GM13976 (cell line): ENCODE measurements at regions not wholly inside any gene's neighbourhood (a gene's known extent, or its start where the extent isn't known, plus 50 kb on each side); places are given as distances from the start of the nearest gene placed in this dataset.

ENCODE experiments used
- DNase-seq: peaks from one replicate; pipeline ENCODE4 v3.0.0; 2012; ENCODE audit warnings: low spot score
- in situ Hi-C: fragments of 300-500 bp; cut with MboI; formaldehyde crosslinking; loops from one replicate; pipeline ENCODE4 v1.12.0; 2022; ENCODE audit warnings: low sequenced_read_pairs, mixed read lengths, inconsistent platforms; ENCODE audit not compliant: unreplicated experiment
- TF ChIP-seq, protein P1 (sequence below): IDR thresholded peaks from 2 replicates; pipeline ENCODE4 v1.5.1; 2012; ENCODE audit warnings: borderline replicate concordance, mild to moderate bottlenecking; ENCODE audit not compliant: insufficient read depth; ENCODE audit errors: extremely low read depth, missing control alignments, control extremely low read depth

GRCh38 chr18:60746919-60747318 lies 374.3 kb upstream of the MC4R start:
- no peak for DNase-seq
- TF ChIP-seq, protein P1, sequence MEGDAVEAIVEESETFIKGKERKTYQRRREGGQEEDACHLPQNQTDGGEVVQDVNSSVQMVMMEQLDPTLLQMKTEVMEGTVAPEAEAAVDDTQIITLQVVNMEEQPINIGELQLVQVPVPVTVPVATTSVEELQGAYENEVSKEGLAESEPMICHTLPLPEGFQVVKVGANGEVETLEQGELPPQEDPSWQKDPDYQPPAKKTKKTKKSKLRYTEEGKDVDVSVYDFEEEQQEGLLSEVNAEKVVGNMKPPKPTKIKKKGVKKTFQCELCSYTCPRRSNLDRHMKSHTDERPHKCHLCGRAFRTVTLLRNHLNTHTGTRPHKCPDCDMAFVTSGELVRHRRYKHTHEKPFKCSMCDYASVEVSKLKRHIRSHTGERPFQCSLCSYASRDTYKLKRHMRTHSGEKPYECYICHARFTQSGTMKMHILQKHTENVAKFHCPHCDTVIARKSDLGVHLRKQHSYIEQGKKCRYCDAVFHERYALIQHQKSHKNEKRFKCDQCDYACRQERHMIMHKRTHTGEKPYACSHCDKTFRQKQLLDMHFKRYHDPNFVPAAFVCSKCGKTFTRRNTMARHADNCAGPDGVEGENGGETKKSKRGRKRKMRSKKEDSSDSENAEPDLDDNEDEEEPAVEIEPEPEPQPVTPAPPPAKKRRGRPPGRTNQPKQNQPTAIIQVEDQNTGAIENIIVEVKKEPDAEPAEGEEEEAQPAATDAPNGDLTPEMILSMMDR = no peak
- in situ Hi-C loops = no loop called here

DNA sequence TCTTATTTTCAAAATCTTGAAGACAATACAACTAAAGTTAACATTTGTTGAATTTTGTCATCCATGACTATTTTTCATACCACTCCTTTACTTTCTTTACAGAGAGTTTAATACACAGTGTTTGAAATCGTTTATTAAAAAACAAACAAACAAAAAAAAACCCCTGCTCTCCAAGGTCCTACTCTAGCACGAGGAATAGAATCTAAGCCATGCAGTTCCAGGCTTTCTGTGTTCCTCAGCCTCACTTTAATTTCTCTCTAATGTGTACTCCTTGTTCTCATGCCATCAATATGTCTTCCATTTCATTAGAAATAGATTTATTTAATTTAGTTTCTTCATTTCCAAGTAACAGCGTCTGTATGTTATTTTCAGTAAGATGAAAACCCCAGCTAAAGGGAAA lies 381.2 kb upstream of the MC4R start:
- TF ChIP-seq, protein P1 = no peak
- DNase-seq = no peak
- in situ Hi-C loops = no loop called here

- in situ Hi-C loops = no loop called here
- no peak for DNase-seq
- TF ChIP-seq, protein P1 = no peak
These were observed 381.9 kb upstream of the MC4R start for GRCh38 chr18:60754413-60755009.

DNA sequence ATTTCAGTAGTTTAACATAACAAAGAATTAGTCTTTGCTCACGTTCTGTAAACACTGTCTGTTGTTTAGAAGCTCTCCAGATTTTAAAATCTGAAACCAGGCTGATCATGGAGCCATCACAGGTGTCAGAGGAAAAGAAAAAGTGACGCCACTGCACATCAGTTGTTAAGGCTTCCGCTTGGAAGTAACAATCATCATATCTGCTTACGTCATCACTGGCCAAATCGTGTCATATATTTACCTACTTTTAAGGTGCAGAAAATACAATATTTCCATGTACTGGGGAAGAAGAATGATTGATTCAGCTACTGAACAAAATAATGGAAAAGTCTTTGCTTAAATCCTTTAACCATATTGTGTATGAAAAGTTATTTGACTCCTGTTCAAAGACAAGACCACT lies 382.6 kb upstream of the MC4R start:
- in situ Hi-C loops = no loop called here
- TF ChIP-seq, protein P1 = no peak
- no peak for DNase-seq

GRCh38 chr18:60775978-60776377 lies 403.4 kb upstream of the MC4R start:
- no peak for DNase-seq
- in situ Hi-C loops = no loop called here
- TF ChIP-seq, protein P1 = no peak

DNA sequence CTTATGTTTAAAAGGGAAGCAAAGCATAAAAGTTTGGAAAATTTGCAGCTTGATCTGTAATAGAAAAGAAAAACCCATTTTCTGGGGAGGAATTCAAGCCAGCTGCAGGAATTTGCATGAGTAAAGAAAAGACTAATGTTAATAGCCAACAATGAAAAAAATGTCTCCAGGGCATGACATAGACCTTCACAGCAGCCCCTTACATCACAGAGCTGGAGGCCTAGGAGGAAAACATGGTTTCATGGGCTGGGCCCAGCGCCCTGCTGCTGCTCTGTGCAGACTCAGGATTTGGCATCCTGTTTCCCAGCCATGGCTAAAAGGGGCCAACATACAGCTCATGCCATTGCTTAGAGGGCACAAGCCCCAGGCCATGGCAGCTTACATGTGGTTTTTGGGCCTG lies 411.6 kb upstream of the MC4R start:
- no peak for DNase-seq
- TF ChIP-seq, protein P1 = no peak
- in situ Hi-C loops = no loop called here
